GM21526 (cell line): ENCODE measurements at regions not wholly inside any gene's neighbourhood (a gene's known extent, or its start where the extent isn't known, plus 50 kb on each side); places are given as distances from the start of the nearest gene placed in this dataset.
"Not testable (repeated sequence)": the region's sequence is repeated elsewhere in the genome, so short reads cannot be mapped to it uniquely, and the experiment has no call there.

Source experiments
- ATAC-seq: cut with Tn5 transposase; IDR thresholded peaks from one replicate; pipeline ENCODE4 v1.9.1; 2021; ENCODE audit warnings: moderate library complexity; ENCODE audit not compliant: unreplicated experiment, low FRiP score

- no peak for ATAC-seq
These were observed 1089.8 kb upstream of the NUDT12 start for GRCh38 chr5:104652271-104652861.

DNA sequence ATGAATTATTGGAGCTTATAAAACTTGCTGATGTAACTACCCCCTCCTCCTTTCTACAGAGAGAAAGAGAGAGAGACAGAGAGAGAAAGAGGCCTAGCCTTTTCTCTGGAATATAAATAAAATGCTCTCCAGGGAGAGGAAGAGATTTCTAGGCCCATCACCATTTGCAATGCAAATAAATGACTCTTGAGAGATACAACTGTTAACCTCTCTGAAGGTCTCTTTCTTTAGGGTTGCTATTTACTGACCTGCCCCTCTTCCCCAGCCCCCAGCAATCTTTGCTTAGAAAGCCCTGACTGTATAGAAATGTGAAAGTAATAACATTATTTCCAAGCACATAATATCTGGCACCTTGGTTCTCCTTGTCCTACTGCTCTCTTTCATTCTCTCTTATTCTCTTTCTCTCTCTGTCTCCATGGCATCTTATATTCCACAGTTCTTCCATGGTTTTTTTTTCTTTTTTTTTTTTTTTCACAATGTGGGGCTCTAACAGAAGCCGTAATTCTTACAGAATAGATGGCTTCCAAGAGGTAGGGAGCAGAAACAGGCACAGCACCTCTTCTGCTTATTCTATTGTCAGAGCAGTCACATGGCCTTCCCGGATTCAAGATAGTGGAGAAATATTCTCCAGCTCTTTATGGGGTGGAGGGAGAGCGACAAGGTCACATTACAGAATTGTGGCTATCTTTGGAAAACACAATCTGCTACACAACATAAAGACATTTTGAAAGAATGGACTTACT is 1087.9 kb upstream of the NUDT12 start:
- no peak for ATAC-seq

- ATAC-seq, result no peak
These were observed 1083.8 kb upstream of the NUDT12 start for GRCh38 chr5:104646416-104646815.

DNA sequence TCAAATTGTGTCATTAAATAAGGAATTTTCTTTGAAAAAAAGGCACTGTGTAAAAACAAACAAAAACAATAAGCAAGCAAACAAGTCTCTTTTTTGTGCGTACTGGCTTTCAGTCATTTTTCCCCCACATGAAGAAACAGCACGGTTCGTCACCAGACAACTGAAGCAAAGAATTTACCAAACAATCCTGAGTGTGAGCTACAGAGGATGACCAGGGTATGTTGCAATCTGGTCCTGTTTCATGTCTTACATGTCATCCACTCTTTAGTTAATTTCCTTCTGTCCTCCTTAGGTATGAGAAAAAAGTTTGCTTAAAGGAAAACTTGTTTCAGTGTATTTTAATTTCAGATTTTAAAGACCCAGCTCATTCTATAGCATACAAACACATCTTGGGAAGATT is 1080.7 kb upstream of the NUDT12 start:
- ATAC-seq, result no peak

- ATAC-seq, result no peak
These were observed 1072.6 kb upstream of the NUDT12 start for GRCh38 chr5:104635227-104635626.

- no peak for ATAC-seq
These were observed 1066.3 kb upstream of the NUDT12 start for GRCh38 chr5:104628911-104629310.

DNA sequence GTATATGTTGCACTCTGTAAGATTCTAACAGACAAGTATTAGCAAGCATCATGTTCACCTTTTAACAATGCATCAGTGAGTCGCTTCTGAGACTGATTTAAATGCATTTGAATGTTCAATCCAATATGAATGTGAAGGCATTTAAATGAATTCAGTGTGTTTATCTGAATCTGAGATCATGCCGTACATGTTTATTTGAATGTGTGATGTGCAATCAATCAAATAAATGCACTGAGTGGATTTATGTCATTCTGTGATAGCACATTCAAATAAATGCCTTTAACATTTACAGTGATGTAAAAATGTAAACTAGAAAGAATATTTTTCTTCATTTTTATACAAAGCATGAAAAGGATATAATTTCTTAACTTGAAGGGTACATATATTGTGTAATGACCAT is 1063.5 kb upstream of the NUDT12 start:
- no peak for ATAC-seq

DNA sequence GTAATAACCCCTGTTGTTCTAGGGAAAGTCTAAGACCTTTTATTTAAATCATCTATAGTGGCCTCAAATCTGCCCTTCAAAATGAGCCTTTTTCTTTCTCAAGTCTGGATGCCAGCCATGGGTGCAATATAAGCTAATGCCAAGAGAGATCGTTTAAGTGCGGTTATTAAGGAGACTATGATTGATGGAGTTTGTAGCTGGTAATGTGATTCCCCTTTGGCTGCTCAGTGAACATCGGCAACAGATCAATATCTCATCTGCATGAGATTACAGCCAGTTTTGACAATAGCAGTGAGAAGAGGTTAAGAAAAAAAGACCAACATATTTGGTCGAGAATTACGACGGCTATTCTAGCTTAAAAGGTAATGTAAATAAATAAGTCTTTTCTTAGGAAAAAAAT is 1049.4 kb upstream of the NUDT12 start:
- no peak for ATAC-seq

DNA sequence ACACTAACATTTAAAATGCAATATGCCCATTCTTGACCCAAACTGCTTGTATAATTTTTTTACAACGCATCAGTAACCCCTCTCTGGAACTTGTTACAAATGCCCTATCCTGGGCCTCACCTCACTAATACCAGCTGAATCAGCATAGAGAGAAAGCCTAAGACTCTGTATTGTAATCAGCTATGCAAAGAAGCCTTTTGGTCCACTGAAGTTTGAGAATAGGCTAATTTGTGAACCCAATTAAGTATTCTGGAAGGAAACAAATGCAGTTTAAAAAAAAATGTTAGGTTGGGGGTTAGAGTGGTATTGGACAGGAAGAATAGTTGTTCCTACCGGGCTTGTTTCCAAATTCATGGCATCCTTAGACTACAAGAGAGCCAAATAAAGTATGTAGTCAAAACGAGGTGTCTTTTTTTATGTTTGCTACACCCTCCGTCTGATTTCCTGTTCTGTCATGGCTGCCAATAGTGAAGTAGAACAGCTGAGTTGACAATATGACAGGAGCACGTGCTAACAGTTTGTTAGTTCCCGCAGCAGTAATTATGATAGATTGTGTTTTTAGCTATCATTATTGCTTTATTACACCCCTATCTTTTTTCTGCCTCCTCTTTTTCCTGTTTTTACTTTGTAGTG is 1048.7 kb upstream of the NUDT12 start:
- ATAC-seq, result no peak

DNA sequence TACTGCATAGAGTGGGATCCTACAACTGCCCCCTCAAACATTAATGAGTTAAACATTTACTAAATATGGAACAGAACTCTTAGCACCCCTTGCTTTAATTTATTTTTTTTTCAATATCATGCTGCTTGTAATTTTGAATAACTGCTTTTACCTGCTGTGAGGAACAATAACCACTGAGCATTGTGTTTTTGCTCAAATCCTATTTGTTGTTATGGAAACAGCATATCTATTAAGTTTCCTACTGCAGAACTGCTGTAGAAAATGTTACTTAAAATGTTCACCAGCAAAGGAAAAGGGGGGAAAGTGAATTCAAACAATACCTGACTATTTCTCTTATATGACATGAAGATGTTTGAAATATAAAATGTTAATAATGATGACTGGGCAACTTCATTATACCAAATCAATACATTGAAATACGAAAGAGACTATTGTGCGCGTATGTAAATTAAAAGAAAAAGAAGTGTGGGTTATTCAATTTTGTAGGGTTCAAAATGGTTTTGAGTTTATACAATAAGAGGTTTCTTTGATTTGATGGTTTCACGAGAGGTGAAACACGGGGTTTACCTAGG is 1043.8 kb upstream of the NUDT12 start:
- no peak for ATAC-seq

DNA sequence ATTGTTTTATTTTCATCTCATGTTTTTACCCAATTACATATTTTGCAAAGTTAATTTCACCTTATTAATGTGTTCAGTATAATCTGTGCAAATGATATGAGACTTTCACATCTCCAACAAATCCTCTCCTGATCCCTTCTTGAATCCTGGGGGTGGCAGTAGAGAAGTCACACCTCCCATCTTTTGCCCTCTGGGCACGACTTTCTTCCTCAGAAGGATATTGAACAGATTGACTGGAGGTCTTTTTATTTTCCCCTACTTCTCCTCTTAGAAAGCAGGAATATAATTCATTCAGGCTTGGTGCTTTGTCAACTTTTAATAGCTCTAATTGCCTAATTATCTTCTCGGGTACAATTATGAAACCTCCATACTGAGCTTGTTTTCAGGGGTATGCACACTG is 1037.1 kb upstream of the NUDT12 start:
- ATAC-seq, result no peak

DNA sequence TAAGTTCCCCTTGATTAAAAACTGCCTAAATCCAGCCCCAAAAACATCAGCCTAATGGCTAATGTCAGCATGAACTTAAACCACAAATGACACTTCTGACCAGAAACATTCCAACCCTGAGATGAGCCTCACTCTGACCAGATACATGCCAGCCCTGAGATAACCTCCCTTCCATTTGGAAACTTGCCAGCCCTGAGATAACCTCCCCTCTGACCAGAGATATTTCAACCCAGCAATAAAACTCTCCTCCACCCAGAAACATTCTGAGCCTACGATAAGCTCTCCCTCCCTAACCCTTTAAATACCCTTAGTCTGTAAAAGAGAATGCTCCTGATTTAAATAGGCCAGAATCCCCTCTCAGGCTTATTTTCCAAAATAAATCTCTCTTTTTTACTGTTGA is 1035.7 kb upstream of the NUDT12 start:
- no peak for ATAC-seq

GRCh38 chr5:104594850-104595249 is 1032.3 kb upstream of the NUDT12 start:
- ATAC-seq, result no peak

DNA sequence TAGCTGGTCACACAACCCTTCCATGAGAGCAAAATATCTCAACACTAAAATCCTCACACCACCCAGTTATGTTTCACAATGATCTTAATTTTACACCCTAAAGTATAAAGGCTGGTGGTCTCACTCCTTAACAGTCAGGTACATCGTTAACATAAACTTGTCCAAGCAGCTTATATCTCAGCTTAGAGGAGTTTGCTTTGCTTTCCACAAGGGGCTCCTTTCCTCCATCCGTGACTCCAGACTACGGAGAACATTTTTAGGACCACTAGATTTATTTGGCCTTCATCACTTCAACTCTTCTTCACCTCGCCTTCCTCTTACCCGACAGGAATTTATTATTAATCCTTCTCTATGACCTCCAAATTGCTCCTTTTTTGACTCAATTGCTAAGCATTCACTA is 1014.1 kb upstream of the NUDT12 start:
- no peak for ATAC-seq

GRCh38 chr5:104573949-104574709 is 1011.5 kb upstream of the NUDT12 start:
- ATAC-seq, result no peak

GRCh38 chr5:104569621-104570020 is 1007.0 kb upstream of the NUDT12 start:
- ATAC-seq, result no peak

DNA sequence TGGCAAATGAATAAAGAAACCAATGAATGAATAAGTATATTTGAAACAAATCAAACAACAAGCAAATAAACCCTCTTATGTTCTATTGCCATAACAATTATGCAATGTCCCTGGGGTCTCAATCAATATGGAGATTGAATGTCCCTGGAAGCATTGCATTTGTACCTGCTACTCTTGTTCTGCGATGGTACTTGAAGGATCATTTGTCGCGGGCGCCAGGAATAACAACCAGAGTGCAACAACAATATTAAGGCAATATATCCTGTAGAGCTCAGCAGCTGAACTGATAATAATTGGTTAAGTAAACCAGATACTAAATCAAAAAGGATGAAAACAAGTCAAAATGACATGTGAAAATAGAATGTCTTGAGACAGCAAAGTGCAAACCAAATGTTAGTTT is 1001.9 kb upstream of the NUDT12 start:
- ATAC-seq, result no peak

GRCh38 chr5:104556957-104557356 is 994.4 kb upstream of the NUDT12 start:
- no peak for ATAC-seq

- no peak for ATAC-seq
These were observed 989.0 kb upstream of the NUDT12 start for GRCh38 chr5:104551628-104552027.

- not testable (repeated sequence) for ATAC-seq
These were observed 984.3 kb upstream of the NUDT12 start for GRCh38 chr5:104546871-104547270.
